Activated CD8-positive, alpha-beta memory T cell treated with anti-CD3 and anti-CD28 coated beads for 36 hours (primary cell): ENCODE measurements at regions not wholly inside any gene's neighbourhood (a gene's known extent, or its start where the extent isn't known, plus 50 kb on each side); places are given as distances from the start of the nearest gene placed in this dataset.
"Not testable (repeated sequence)": the region's sequence is repeated elsewhere in the genome, so short reads cannot be mapped to it uniquely, and the experiment has no call there.

Source experiments
- CTCF ChIA-PET: fragments of 350-600 bp; sonication (Branson Sonifier 250); formaldehyde crosslinking; loops from one replicate; lab custom pipeline; 2021; ENCODE audit warnings: antibody characterized with exemption; lab: Charles Lee
- POLR2A ChIA-PET: fragments of 350-600 bp; sonication (Branson Sonifier 250); formaldehyde crosslinking; loops from one replicate; lab custom pipeline; 2021; ENCODE audit warnings: antibody characterized with exemption; lab: Charles Lee

- ChIA-PET CTCF (no interaction called here), POLR2A (no interaction called here)
Observed at GRCh38 chr2:147293991-147294824, 550.6 kb upstream of the ACVR2A start.

- ChIA-PET POLR2A (no interaction called here), CTCF (no interaction called here)
Observed at GRCh38 chr2:147288131-147288530, 556.7 kb upstream of the ACVR2A start.

- POLR2A ChIA-PET, result interaction anchor here (0.8 kb wide), 1 partner anchor 15 kb away, joined by 3 read pairs; no protein-coding TSS in a partner anchor
Observed at GRCh38 chr2:147275943-147276342, 568.9 kb upstream of the ACVR2A start.

GRCh38 chr2:147273628-147274027 lies 571.2 kb upstream of the ACVR2A start:
- POLR2A ChIA-PET, result no interaction called here
- CTCF ChIA-PET, result no interaction called here

More at GRCh38 chr2:147275943-147276342, 568.9 kb upstream of the ACVR2A start:
- CTCF ChIA-PET, result no interaction called here

GRCh38 chr2:147273106-147273505 lies 571.7 kb upstream of the ACVR2A start:
- ChIA-PET CTCF (no interaction called here), POLR2A (no interaction called here)

GRCh38 chr2:147269581-147269980 lies 575.2 kb upstream of the ACVR2A start:
- POLR2A ChIA-PET, CTCF ChIA-PET: not testable (repeated sequence)

- POLR2A ChIA-PET, result no interaction called here
Observed at GRCh38 chr2:147260241-147260640, 584.6 kb upstream of the ACVR2A start.

GRCh38 chr2:147255812-147256211 lies 589.0 kb upstream of the ACVR2A start:
- CTCF ChIA-PET, result no interaction called here
- POLR2A ChIA-PET, result no interaction called here

More at GRCh38 chr2:147260241-147260640, 584.6 kb upstream of the ACVR2A start:
- CTCF ChIA-PET, result no interaction called here

- ChIA-PET CTCF (no interaction called here), POLR2A (no interaction called here)
Observed at GRCh38 chr2:147250652-147251356, 594.0 kb upstream of the ACVR2A start.

- ChIA-PET POLR2A (no interaction called here), CTCF (no interaction called here)
Observed at GRCh38 chr2:147247749-147248148, 597.1 kb upstream of the ACVR2A start.

GRCh38 chr2:147242445-147242844 lies 602.4 kb upstream of the ACVR2A start:
- CTCF ChIA-PET, result no interaction called here

GRCh38 chr2:147236601-147237000 lies 608.2 kb upstream of the ACVR2A start:
- POLR2A ChIA-PET, result no interaction called here
- CTCF ChIA-PET, result no interaction called here

More at GRCh38 chr2:147242445-147242844, 602.4 kb upstream of the ACVR2A start:
- POLR2A ChIA-PET, result no interaction called here

GRCh38 chr2:147232225-147232669 lies 612.6 kb upstream of the ACVR2A start:
- ChIA-PET POLR2A (no interaction called here), CTCF (no interaction called here)

- CTCF ChIA-PET, result no interaction called here
- POLR2A ChIA-PET, result no interaction called here
Observed at GRCh38 chr2:147231607-147232006, 613.2 kb upstream of the ACVR2A start.

- CTCF ChIA-PET, result no interaction called here
Observed at GRCh38 chr2:147231081-147231480, 613.7 kb upstream of the ACVR2A start.

GRCh38 chr2:147227313-147227712 lies 617.5 kb upstream of the ACVR2A start:
- CTCF ChIA-PET, result no interaction called here

More at GRCh38 chr2:147231081-147231480, 613.7 kb upstream of the ACVR2A start:
- POLR2A ChIA-PET, result no interaction called here

GRCh38 chr2:147224070-147224469 lies 620.8 kb upstream of the ACVR2A start:
- ChIA-PET CTCF (no interaction called here), POLR2A (no interaction called here)

More at GRCh38 chr2:147227313-147227712, 617.5 kb upstream of the ACVR2A start:
- POLR2A ChIA-PET, result no interaction called here

- ChIA-PET CTCF (no interaction called here), POLR2A (no interaction called here)
Observed at GRCh38 chr2:147223553-147224060, 621.2 kb upstream of the ACVR2A start.

- POLR2A ChIA-PET, result no interaction called here
- CTCF ChIA-PET, result no interaction called here
Observed at GRCh38 chr2:147223119-147223518, 621.7 kb upstream of the ACVR2A start.

- ChIA-PET CTCF (no interaction called here), POLR2A (no interaction called here)
Observed at GRCh38 chr2:147222506-147222905, 622.3 kb upstream of the ACVR2A start.
